H1 (cell line): ENCODE measurements at regions not wholly inside any gene's neighbourhood (a gene's known extent, or its start where the extent isn't known, plus 50 kb on each side); places are given as distances from the start of the nearest gene placed in this dataset.

Experiments used
- CTCF ChIA-PET: fragments of 300-600 bp; sonication (Branson Sonifier 250); formaldehyde crosslinking; loops from one replicate; lab custom pipeline; 2021; ENCODE audit not compliant: partially characterized antibody; lab: Charles Lee
- POLR2A ChIA-PET: fragments of 300-600 bp; sonication (Branson Sonifier 250); formaldehyde crosslinking; loops from one replicate; lab custom pipeline; 2021; ENCODE audit warnings: inconsistent platforms; ENCODE audit not compliant: partially characterized antibody; lab: Charles Lee
- DNase-seq, 2 experiments: peaks; one replicate each; pipeline versions ENCODE4 v3.0.0 to v3.0.0-alpha.2; 2010 to 2022; ENCODE audit warnings: low spot score in 2 of 2, low read depth in 1 of 2, mixed read lengths in 1 of 2
- FAIRE-seq: peaks from 2 replicates; lab custom pipeline; 2011; peaks lifted over from hg19 to GRCh38; lab: Jason Lieb, UNC
- H2AFZ ChIP-seq: 2 replicates; pipeline ENCODE4 v1.8.1; 2012; ENCODE audit warnings: low read length, inconsistent platforms
- H2AK5ac ChIP-seq: 2 replicates; pipeline ENCODE4 v1.6.1; 2013; ENCODE audit warnings: low read depth, low read length
- H2BK120ac ChIP-seq: replicated peaks from 2 replicates; pipeline ENCODE3; 2013; ENCODE audit warnings: low read depth, low read length, inconsistent platforms
- H2BK12ac ChIP-seq: 2 replicates; pipeline ENCODE4 v1.6.1; 2013; ENCODE audit warnings: low read depth, low read length
- H2BK15ac ChIP-seq: 2 replicates; pipeline ENCODE4 v1.6.1; 2013; ENCODE audit warnings: low read length
- H2BK20ac ChIP-seq: 2 replicates; pipeline ENCODE4 v1.6.1; 2013; ENCODE audit warnings: low read length
- H2BK5ac ChIP-seq: 2 replicates; pipeline ENCODE4 v1.6.1; 2013; ENCODE audit warnings: low read depth, low read length
- H3K14ac ChIP-seq: 2 replicates; pipeline ENCODE4 v1.6.1; 2013; ENCODE audit warnings: inconsistent platforms; ENCODE audit not compliant: insufficient read length
- H3K18ac ChIP-seq: 2 replicates; pipeline ENCODE4 v1.6.1; 2013; ENCODE audit warnings: low read length; ENCODE audit errors: extremely low read depth
- H3K23ac ChIP-seq: 2 replicates; pipeline ENCODE4 v1.6.1; 2013; ENCODE audit warnings: inconsistent platforms; ENCODE audit not compliant: insufficient read length
- H3K23me2 ChIP-seq: 2 replicates; pipeline ENCODE4 v1.6.1; 2013; ENCODE audit warnings: low read depth, low read length
- H3K27ac ChIP-seq: 2 replicates; pipeline ENCODE4 v1.6.1; 2011; ENCODE audit warnings: low read depth, low read length, inconsistent platforms
- H3K27me3 ChIP-seq, 4 experiments: replicated peaks in 1 of 4; 1 replicate in 1 of 4; 2 replicates in 3 of 4; pipeline versions ENCODE4 v1.6.1 to v1.8.1; 2011 to 2013; ENCODE audit warnings: low read length in 3 of 4, mild to moderate bottlenecking in 3 of 4, inconsistent platforms in 2 of 4, mixed read lengths in 2 of 4, moderate library complexity in 1 of 4; ENCODE audit not compliant: control insufficient read depth in 3 of 4, insufficient read depth in 3 of 4; ENCODE audit errors: extremely low read depth in 1 of 4
- H3K36me3 ChIP-seq, 4 experiments: 2 replicates each; pipeline versions ENCODE4 v1.6.1 to v1.8.1; 2011 to 2013; ENCODE audit warnings: mild to moderate bottlenecking in 4 of 4, low read length in 3 of 4, moderate library complexity in 2 of 4, control low read depth in 1 of 4, inconsistent platforms in 1 of 4; ENCODE audit not compliant: insufficient read depth in 4 of 4, control insufficient read depth in 2 of 4
- H3K4ac ChIP-seq: replicated peaks from 2 replicates; pipeline ENCODE3; 2013; ENCODE audit warnings: low read length, low read depth, mixed read lengths, inconsistent platforms; ENCODE audit not compliant: insufficient read length
- H3K4me1 ChIP-seq, 4 experiments: replicated peaks in 1 of 4; 1 replicate in 1 of 4; 2 replicates in 3 of 4; pipeline versions ENCODE4 v1.6.1 to v1.8.1; 2011 to 2013; ENCODE audit warnings: low read length in 3 of 4, inconsistent platforms in 2 of 4, mixed read lengths in 1 of 4; ENCODE audit not compliant: insufficient read depth in 4 of 4, control insufficient read depth in 3 of 4
- H3K4me2 ChIP-seq, 2 experiments: 2 replicates each; pipeline versions ENCODE4 v1.6.1 to v1.8.1; 2011 to 2013; ENCODE audit warnings: low read depth in 2 of 2, low read length in 2 of 2, control low read depth in 1 of 2, inconsistent platforms in 1 of 2, mild to moderate bottlenecking in 1 of 2; ENCODE audit not compliant: insufficient read depth in 1 of 2
- H3K4me3 ChIP-seq, 4 experiments: fragments of 200-600, 300-600 bp in 1 of 4; sonication (generic), shearing (Covaris generic), sonication (Bioruptor Twin) in 1 of 4; 2 replicates each; pipeline versions ENCODE4 v1.5.1 to v1.8.1; 2011 to 2016; ENCODE audit warnings: low read length in 4 of 4, low read depth in 3 of 4, control low read depth in 2 of 4, inconsistent platforms in 2 of 4, mild to moderate bottlenecking in 2 of 4, mixed read lengths in 1 of 4, moderate library complexity in 1 of 4; ENCODE audit not compliant: insufficient read depth in 2 of 4; ENCODE audit errors: extremely low read depth in 1 of 4
- H3K56ac ChIP-seq: replicated peaks from 2 replicates; pipeline ENCODE3; 2013; ENCODE audit warnings: low read depth, mild to moderate bottlenecking, mixed read lengths, low read length, inconsistent platforms; ENCODE audit not compliant: insufficient read length
- H3K79me1 ChIP-seq: 2 replicates; pipeline ENCODE4 v1.6.1; 2013; ENCODE audit warnings: low read depth, low read length, control low read depth
- H3K79me2 ChIP-seq, 2 experiments: 2 replicates each; pipeline versions ENCODE4 v1.6.1 to v1.8.1; 2012 to 2013; ENCODE audit warnings: low read length in 2 of 2, mild to moderate bottlenecking in 2 of 2, inconsistent platforms in 1 of 2; ENCODE audit not compliant: insufficient read depth in 2 of 2, control insufficient read depth in 1 of 2
- H3K9ac ChIP-seq, 4 experiments: replicated peaks in 1 of 4; 1 replicate in 1 of 4; 2 replicates in 3 of 4; pipeline versions ENCODE4 v1.6.1 to v1.8.1; 2011 to 2013; ENCODE audit warnings: low read depth in 3 of 4, low read length in 3 of 4, control low read depth in 2 of 4, mild to moderate bottlenecking in 2 of 4, moderate library complexity in 2 of 4, inconsistent platforms in 1 of 4; ENCODE audit errors: extremely low read depth in 1 of 4
- H3K9me3 ChIP-seq, 2 experiments: 2 replicates each; pipeline versions ENCODE4 v1.6.1 to v1.8.1; 2012 to 2013; ENCODE audit warnings: mild to moderate bottlenecking in 2 of 2, moderate library complexity in 2 of 2, control low read depth in 1 of 2, inconsistent platforms in 1 of 2, low read depth in 1 of 2, low read length in 1 of 2, mixed read lengths in 1 of 2; ENCODE audit not compliant: insufficient read depth in 2 of 2
- H4K20me1 ChIP-seq, 2 experiments: replicated peaks in 1 of 2; 2 replicates each; pipeline versions ENCODE3 to v1.8.1; 2011 to 2013; ENCODE audit warnings: inconsistent platforms in 2 of 2, low read length in 2 of 2, mild to moderate bottlenecking in 1 of 2; ENCODE audit not compliant: insufficient read depth in 2 of 2, control insufficient read depth in 1 of 2
- H4K5ac ChIP-seq: 2 replicates; pipeline ENCODE4 v1.6.1; 2013; ENCODE audit warnings: low read length, low read depth, mixed read lengths, inconsistent platforms; ENCODE audit not compliant: insufficient read length
- H4K8ac ChIP-seq: 2 replicates; pipeline ENCODE4 v1.8.0; 2013; ENCODE audit warnings: mild to moderate bottlenecking, moderate library complexity, low read length, inconsistent platforms; ENCODE audit not compliant: insufficient read depth; ENCODE audit errors: extremely low read depth
- H4K91ac ChIP-seq: replicated peaks from 2 replicates; pipeline ENCODE3; 2013; ENCODE audit warnings: low read length, mixed read lengths, inconsistent platforms; ENCODE audit not compliant: insufficient read length
- CEBPB ChIP-seq: IDR thresholded peaks from 2 replicates; pipeline ENCODE4 v1.6.1; 2012; ENCODE audit warnings: low read depth, low read length
- RAD21 ChIP-seq, 2 experiments: IDR thresholded peaks in 1 of 2; conservative IDR thresholded peaks in 1 of 2; 2 replicates each; pipeline ENCODE4 v1.6.1; 2011; ENCODE audit warnings: low read depth in 2 of 2, low read length in 2 of 2, improper control_type of control experiment in 1 of 2, inconsistent platforms in 1 of 2, mild to moderate bottlenecking in 1 of 2, moderate library complexity in 1 of 2
- WGBS, 2 experiments: shearing (Covaris generic) in 1 of 2; methylation state at CpG; one replicate each; pipeline versions ENCODE4 v1.1.6 to v1.1.7; 2013 to 2015; ENCODE audit warnings: low lambda C conversion rate in 2 of 2, mixed read lengths in 2 of 2, inconsistent platforms in 1 of 2, low coverage in 1 of 2, missing lambda C conversion rate in 1 of 2; ENCODE audit not compliant: insufficient replicate concordance in 2 of 2, insufficient coverage in 1 of 2, insufficient read length in 1 of 2; ENCODE audit errors: extremely low coverage in 1 of 2, missing lambda C conversion rate in 1 of 2; 5-methylcytosine and 5-hydroxymethylcytosine counted together

DNA sequence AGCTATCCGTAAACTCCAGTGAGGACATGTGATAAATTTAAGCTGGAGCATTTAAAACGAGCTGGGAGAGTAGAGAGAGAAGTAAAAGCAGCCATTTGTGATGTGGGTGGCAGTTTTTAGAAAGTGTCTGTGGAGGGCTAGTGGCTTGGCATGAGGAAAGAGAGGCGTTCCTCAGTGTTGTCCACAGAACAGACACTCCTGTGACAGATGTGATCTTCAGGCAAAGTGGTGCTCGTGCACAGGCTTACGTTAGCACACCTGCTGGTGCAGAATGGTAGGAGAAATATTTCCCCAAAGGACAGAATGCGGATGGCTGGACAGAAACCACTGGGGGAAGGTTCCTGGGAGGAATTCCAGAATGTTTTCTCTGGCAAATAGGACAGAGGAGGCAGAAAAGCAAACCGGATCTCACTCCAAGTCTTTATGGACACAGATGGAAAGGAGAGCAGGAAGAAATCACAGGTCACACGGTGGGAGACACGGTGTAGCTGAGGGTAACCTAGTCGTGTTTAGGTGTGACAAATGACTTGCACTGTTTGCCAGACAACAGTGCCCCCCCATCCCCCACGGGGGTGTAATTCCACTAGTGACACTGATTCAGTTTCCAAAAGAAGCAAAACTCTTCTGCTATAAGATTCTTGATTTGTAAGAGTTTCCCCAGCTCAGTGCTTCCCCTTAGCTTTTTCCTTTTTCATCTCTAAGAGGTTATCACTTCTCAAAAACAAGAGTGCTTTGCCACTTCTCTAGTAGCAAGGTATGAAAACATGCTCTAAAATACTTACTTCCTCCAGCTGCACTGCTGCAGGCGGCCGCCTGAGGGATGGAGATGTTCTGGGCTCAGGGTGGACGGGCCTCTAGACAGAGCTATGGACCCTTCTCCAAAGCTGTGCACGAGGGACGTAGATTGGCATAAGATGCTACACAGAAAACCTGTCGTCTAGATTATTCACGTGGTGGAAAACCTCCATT, 293.2 kb downstream of the QKI start:
- no peaks in the 10 kb centered on the region for H3K27me3 ChIP-seq
- no peak overlapping the region for H2BK20ac ChIP-seq
- H3K56ac ChIP-seq: no peak overlapping the region
- H3K18ac ChIP-seq: no peak overlapping the region
- no peak overlapping the region for H4K5ac ChIP-seq
- no peak overlapping the region for H3K27ac ChIP-seq
- no peaks in the 10 kb centered on the region for H3K79me2 ChIP-seq
- H3K4me2 ChIP-seq: no peak overlapping the region
- H4K91ac ChIP-seq: no peak overlapping the region
- H3K14ac ChIP-seq: no peak overlapping the region
- H3K4me3 ChIP-seq: no peak overlapping the region
- no peaks in the 10 kb centered on the region for H4K20me1 ChIP-seq
- no peak overlapping the region for H2BK120ac ChIP-seq
- no peak overlapping the region for H3K9ac ChIP-seq
- H3K23ac ChIP-seq: no peak overlapping the region
- no peak overlapping the region for H2AFZ ChIP-seq
- no peak overlapping the region for H4K8ac ChIP-seq
- no peak overlapping the region for H2BK12ac ChIP-seq
- no peak overlapping the region for H3K4ac ChIP-seq
- DNase-seq (no peak), FAIRE-seq (no peak)
- H2AK5ac ChIP-seq: no peak overlapping the region
- H3K23me2 ChIP-seq: no peaks in the 10 kb centered on the region
- no peaks in the 10 kb centered on the region for H3K4me1 ChIP-seq
- CTCF ChIA-PET: interaction anchor here (1.0 to 1.3 kb wide), 3 partner anchors 24 to 248 kb away, joined by 3 read pairs; no protein-coding TSS in a partner anchor
- H3K79me1 ChIP-seq: no peaks in the 10 kb centered on the region
- WGBS, 2 experiments: 83% methylated on average over 18 of the region's 18 CpGs; no CpG with 5 or more reads in 1 of the 2 experiments
- H3K36me3 ChIP-seq: no peaks in the 10 kb centered on the region
- H2BK15ac ChIP-seq: no peak overlapping the region
- POLR2A ChIA-PET: no interaction called here
- no peaks in the 10 kb centered on the region for H3K9me3 ChIP-seq
- no peak overlapping the region for H2BK5ac ChIP-seq
- TF ChIP-seq CEBPB: no peak
- 0 out of 4 replicates have a peak, but pooled peaks of 1 of the 2 experiments have one; percentile 6 for TF ChIP-seq RAD21 (IDR thresholded peaks at IDR 0.05 in 1 of 2, conservative IDR thresholded peaks at IDR 0.05 in 1 of 2; ENCODE audit: low read depth in 2 of 2, low read length in 2 of 2)
